Renal cortical epithelial cell (primary cell): ENCODE measurements at regions not wholly inside any gene's neighbourhood (a gene's known extent, or its start where the extent isn't known, plus 50 kb on each side); places are given as distances from the start of the nearest gene placed in this dataset.
A peak's percentile ranks its signal among the peaks of the same experiment; 100 is the strongest.
"Not testable (repeated sequence)": the region's sequence is repeated elsewhere in the genome, so short reads cannot be mapped to it uniquely, and the experiment has no call there.

Experiments used
- DNase-seq: peaks from one replicate; pipeline ENCODE4 v3.0.0-alpha.2; 2011; ENCODE audit warnings: low read depth

- DNase-seq: no peak
These were observed 105.7 kb upstream of the PPM1H start for GRCh38 chr12:63040526-63041220.

DNA sequence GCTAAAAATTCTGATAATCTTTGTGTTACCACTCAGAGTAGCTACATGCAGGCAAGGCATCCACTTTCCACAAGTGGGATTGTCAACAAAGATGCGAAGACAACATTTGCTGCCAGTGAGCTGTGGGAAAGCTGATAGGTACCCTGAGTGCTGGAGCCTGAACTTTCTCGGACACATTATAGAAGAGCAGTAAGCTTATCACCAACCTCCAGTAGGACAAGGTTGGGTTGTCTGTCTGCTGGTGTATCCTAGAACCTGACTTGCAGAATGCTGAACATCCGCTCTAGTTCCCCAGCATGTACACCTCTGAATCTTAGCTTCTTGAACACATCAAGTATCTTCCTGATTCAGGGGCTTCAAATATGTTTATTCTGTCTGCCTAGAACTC lies 103.8 kb upstream of the PPM1H start:
- no peak for DNase-seq

DNA sequence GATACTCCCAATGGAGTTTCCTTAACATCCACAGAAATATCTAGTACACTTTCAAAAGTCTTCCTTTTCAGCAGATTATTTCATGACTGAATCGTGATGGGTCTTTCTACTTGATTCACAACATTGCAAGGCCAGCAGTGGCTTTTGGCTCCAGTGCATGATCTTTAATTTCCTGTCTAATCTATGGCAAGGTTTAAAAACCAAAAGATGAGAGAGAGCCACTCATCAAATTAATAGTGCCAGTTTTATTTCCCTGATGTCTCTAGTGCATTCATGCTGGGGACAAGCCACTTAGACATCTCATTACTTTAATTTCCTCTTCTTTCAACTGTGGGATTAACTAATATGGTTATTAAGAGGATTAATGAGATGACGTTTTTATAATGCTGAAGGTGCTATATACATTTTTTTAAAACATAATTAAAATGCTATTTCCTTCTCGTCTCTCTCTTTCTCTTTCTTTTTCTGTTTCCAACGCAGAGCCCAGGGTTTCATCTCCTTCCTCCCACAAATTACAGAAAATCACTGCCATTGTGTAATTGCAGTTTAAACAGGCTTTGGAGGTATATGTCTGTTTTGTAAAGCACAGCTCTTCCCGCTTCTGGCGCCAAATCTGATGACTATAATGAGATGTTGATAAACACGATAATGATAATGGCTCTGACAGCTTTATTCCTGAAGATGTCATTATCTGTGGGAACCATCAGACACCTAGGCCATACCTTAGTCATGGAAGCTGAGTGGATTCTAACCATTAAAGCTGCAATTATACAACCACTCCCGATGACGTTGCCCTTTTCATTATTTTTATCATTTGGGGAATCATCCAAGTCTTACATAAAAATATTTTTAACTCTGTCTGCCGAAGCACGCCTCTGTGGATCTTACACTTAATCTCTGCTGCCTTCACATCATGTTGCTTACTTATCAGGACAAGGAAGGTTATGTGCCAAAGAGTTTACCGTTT lies 103.1 kb upstream of the PPM1H start:
- no peak for DNase-seq

GRCh38 chr12:63036974-63037335 lies 102.0 kb upstream of the PPM1H start:
- no peak for DNase-seq

DNA sequence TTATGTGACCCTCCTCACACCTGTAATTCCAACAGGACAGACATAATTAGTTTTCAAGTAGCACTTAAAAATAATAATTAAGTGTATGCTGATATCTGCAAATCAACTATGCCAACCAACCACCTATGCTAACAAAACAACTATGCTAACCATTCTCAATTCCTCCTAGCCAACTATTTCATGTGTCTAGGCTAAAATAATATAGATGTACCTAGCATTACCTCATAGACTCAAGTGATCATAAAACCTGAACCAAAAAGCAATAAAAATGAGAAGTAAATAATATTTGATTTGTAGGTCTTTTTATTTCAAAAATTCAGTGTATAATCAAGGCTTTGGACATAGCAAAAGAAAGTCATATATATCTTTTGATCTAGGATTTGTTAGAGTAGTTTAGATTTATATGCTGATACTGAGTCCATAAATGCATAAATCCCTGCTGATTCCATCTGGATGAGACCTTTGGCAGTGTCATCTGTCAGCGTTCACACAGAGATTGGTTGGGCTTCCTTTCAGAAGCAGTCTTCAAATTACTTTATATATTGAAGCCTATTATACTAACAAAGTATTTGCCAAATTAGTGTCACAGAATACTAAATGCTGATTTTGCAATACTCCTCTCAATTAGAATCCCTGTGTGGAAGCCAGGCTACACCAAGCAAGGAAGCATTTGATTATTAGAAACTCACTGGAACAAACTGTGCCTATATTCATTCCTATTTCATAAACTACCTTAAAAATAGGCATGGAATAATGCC lies 101.4 kb upstream of the PPM1H start:
- no peak for DNase-seq

- no peak for DNase-seq
These were observed 99.7 kb upstream of the PPM1H start for GRCh38 chr12:63034601-63035000.

- no peak for DNase-seq
These were observed 94.7 kb upstream of the PPM1H start for GRCh38 chr12:63029676-63030075.

DNA sequence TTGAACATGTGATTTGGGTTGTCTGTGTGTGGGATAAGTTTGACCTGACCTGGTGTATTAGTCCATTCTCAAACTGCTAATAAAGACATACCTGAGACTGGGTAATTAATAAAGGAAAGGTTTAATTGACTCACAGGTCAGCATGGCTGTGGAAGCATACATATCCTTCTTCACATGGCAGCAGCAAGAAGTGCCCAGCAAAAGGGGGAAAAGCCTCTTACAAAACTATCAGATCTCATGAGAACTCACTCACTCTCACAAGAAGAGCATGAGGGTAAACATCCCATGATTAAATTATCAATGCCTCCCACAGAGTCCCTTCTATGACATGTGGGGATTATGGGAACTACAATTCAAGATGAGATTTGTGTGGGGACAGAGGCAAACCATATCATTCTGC lies 94.0 kb upstream of the PPM1H start:
- DNase-seq: no peak

DNA sequence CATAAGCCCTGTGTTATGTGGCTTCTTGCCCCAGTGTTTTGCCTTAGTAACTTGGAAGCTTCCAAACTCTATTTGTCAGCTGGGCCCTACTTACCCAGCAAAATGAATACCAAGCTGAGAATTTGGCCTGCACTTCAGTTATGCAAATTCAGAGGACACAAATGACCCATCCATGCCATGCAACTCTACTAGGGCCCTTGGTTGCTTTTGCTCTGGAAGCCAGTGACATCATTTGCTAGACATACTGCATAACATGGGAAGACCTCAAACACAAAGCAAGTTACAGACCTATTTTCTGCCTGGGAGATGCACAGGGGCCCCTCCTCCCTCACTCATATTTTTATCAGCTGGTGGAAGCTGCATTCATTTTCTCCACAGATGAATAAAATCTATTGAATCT lies 90.2 kb upstream of the PPM1H start:
- no peak for DNase-seq

DNA sequence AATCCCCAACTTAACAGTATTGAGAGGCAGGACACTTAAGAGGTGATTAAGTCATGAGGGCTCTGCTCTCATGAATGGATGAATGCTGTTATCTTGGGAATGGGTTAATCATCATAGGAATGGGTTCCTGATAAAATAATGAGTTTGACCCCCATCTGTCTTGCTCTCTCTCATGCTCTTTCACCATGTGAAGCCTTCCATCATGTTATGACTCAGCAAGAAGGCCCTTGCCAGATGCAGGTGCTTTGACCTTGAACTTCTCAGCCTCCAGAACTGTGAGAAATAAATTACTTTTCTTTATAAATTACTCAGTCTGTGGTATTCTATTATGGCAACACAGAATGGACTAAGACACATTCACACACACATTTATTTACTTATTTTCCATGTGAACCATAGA lies 89.0 kb upstream of the PPM1H start:
- no peak for DNase-seq

- peak; percentile 29 for DNase-seq
These were observed 86.2 kb upstream of the PPM1H start for GRCh38 chr12:63021116-63021515.

- no peak for DNase-seq
These were observed 85.3 kb upstream of the PPM1H start for GRCh38 chr12:63020269-63020668.

- DNase-seq: peak; percentile 72
These were observed 83.3 kb upstream of the PPM1H start for GRCh38 chr12:63018273-63018672.

GRCh38 chr12:63013302-63013701 lies 78.4 kb upstream of the PPM1H start:
- DNase-seq: no peak

GRCh38 chr12:63010698-63011097 lies 75.7 kb upstream of the PPM1H start:
- DNase-seq: no peak

- no peak for DNase-seq
These were observed 73.4 kb upstream of the PPM1H start for GRCh38 chr12:63008372-63008771.

DNA sequence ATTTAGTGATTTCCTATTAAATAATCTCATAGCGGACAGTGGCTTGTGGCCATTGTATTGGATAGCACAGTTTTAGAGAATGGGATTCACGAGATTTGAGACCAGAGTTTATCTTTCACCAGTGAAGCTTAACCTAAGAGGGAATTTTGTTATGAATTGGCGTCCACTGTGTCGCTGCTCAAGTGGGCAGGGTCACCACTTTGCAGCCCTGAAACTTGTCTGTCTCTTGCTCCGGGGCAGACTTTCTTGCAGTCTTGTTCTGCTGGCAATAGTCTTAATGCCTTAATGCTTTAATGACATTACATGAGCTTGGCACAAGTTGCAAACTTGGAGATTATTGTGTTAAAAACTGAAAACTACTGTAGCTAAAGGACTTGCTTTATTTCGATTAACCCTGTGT lies 72.8 kb upstream of the PPM1H start:
- no peak for DNase-seq

GRCh38 chr12:63006536-63006935 lies 71.6 kb upstream of the PPM1H start:
- no peak for DNase-seq

GRCh38 chr12:63005382-63005781 lies 70.4 kb upstream of the PPM1H start:
- no peak for DNase-seq

- no peak for DNase-seq
These were observed 68.4 kb upstream of the PPM1H start for GRCh38 chr12:63003223-63003819.

- DNase-seq: not testable (repeated sequence)
These were observed 67.1 kb upstream of the PPM1H start for GRCh38 chr12:63002059-63002458.

- no peak for DNase-seq
These were observed 63.5 kb upstream of the PPM1H start for GRCh38 chr12:62998454-62998853.
